ENCODE measurements at regions not wholly inside any gene's neighbourhood (a gene's known extent, or its start where the extent isn't known, plus 50 kb on each side); places are given as distances from the start of the nearest gene placed in this dataset.

GRCh38 chr5:42306287-42306686, 117.0 kb upstream of the GHR start:
- no peak for TF ChIP-seq PATZ1 (CRISPR knock-in tag; IDR thresholded peaks at IDR 0.05; ENCODE audit: borderline replicate concordance)
- no peak for TF ChIP-seq ZNF565 (CRISPR knock-in tag; conservative IDR thresholded peaks at IDR 0.05; ENCODE audit: low read depth)
- TF ChIP-seq ISL1 (CRISPR knock-in tag; IDR thresholded peaks at IDR 0.05): no peak
- TF ChIP-seq TOX (CRISPR knock-in tag; IDR thresholded peaks at IDR 0.05; ENCODE audit: borderline replicate concordance): no peak
